Neutrophil (primary cell): ENCODE measurements at regions not wholly inside any gene's neighbourhood (a gene's known extent, or its start where the extent isn't known, plus 50 kb on each side); places are given as distances from the start of the nearest gene placed in this dataset.
"Not testable (repeated sequence)": the region's sequence is repeated elsewhere in the genome, so short reads cannot be mapped to it uniquely, and the experiment has no call there.

ENCODE experiments used
- H3K27ac ChIP-seq: fragments of 200-600 bp; sonication (generic); 2 replicates; pipeline ENCODE4 v1.5.1; 2016; ENCODE audit warnings: mild to moderate bottlenecking, moderate library complexity
- H3K27me3 ChIP-seq: fragments of 200-600 bp; sonication (generic); 2 replicates; pipeline ENCODE4 v1.6.0; 2016; ENCODE audit warnings: mild to moderate bottlenecking
- H3K36me3 ChIP-seq: fragments of 200-600 bp; sonication (generic); 2 replicates; pipeline ENCODE4 v1.5.1; 2017
- H3K4me1 ChIP-seq, 2 experiments: fragments of 200-600 bp in 1 of 2; sonication (generic) in 1 of 2; 1 replicate in 1 of 2; 2 replicates in 1 of 2; pipeline versions ENCODE4 v1.5.1 to v1.6.1; 2013 to 2016; ENCODE audit warnings: low read depth in 1 of 2, low read length in 1 of 2, mild to moderate bottlenecking in 1 of 2, moderate library complexity in 1 of 2; ENCODE audit not compliant: control insufficient read depth in 1 of 2, insufficient read depth in 1 of 2
- H3K4me3 ChIP-seq, 2 experiments: fragments of 200-600 bp in 1 of 2; sonication (generic) in 1 of 2; 1 replicate in 1 of 2; 2 replicates in 1 of 2; pipeline ENCODE4 v1.5.1; 2013 to 2016; ENCODE audit warnings: low read depth in 1 of 2, low read length in 1 of 2, mild to moderate bottlenecking in 1 of 2, moderate library complexity in 1 of 2
- H3K9me3 ChIP-seq: fragments of 200-600 bp; sonication (generic); 2 replicates; pipeline ENCODE4 v1.5.1; 2016
- CTCF ChIP-seq: fragments of 200-600 bp; sonication (generic); IDR thresholded peaks from 2 replicates; pipeline ENCODE4 v1.5.1; 2016; ENCODE audit warnings: antibody characterized with exemption

GRCh38 chr6:27605401-27606342, 132.8 kb upstream of the ZNF184 start:
- H3K4me1 ChIP-seq: no peaks in the 10 kb centered on the region
- no peak for TF ChIP-seq CTCF
- no peak overlapping the region for H3K4me3 ChIP-seq
- no peaks in the 10 kb centered on the region for H3K36me3 ChIP-seq
- no peak overlapping the region for H3K27ac ChIP-seq
- peaks cover 8% of the 10 kb centered on the region for H3K9me3 ChIP-seq
- H3K27me3 ChIP-seq: peaks cover 83% of the 10 kb centered on the region

GRCh38 chr6:27604986-27605385, 132.1 kb upstream of the ZNF184 start:
- H3K27ac ChIP-seq: no peak overlapping the region
- H3K36me3 ChIP-seq: no peaks in the 10 kb centered on the region
- H3K4me1 ChIP-seq: no peaks in the 10 kb centered on the region
- H3K4me3 ChIP-seq: no peak overlapping the region
- TF ChIP-seq CTCF: no peak
- peaks cover 90% of the 10 kb centered on the region for H3K27me3 ChIP-seq
- peaks cover 8% of the 10 kb centered on the region for H3K9me3 ChIP-seq

- Histone ChIP-seq H3K4me3 (no peak overlapping the region), H3K36me3 (no peaks in the 10 kb centered on the region), H3K27me3 (peaks cover 94% of the 10 kb centered on the region), H3K27ac (no peak overlapping the region), H3K4me1 (no peaks in the 10 kb centered on the region), H3K9me3 (peaks cover 8% of the 10 kb centered on the region)
- no peak for TF ChIP-seq CTCF
These were observed 128.9 kb upstream of the ZNF184 start for GRCh38 chr6:27601668-27602254.

- Histone ChIP-seq H3K4me3 (no peak overlapping the region), H3K4me1 (no peaks in the 10 kb centered on the region), H3K27ac (no peak overlapping the region), H3K27me3 (peaks cover 94% of the 10 kb centered on the region), H3K36me3 (no peaks in the 10 kb centered on the region), H3K9me3 (peaks cover 8% of the 10 kb centered on the region)
- TF ChIP-seq CTCF: no peak
These were observed 127.1 kb upstream of the ZNF184 start for GRCh38 chr6:27599859-27600532.

GRCh38 chr6:27597031-27597567, 124.2 kb upstream of the ZNF184 start:
- not testable (repeated sequence) for H3K27ac ChIP-seq, H3K9me3 ChIP-seq, H3K4me3 ChIP-seq, H3K36me3 ChIP-seq, H3K4me1 ChIP-seq
- H3K27me3 ChIP-seq: peaks cover 94% of the 10 kb centered on the region
